Neural cell (in vitro differentiated cells): ENCODE measurements at regions not wholly inside any gene's neighbourhood (a gene's known extent, or its start where the extent isn't known, plus 50 kb on each side); places are given as distances from the start of the nearest gene placed in this dataset.

Experiments used
- H2AFZ ChIP-seq: fragments of 200-600, 300-800 bp; sonication (generic), shearing (Covaris generic); 2 replicates; pipeline ENCODE4 v1.6.0; 2014; ENCODE audit warnings: low read depth, mild to moderate bottlenecking, antibody characterized with exemption, low read length, moderate library complexity
- H3F3A ChIP-seq: fragments of 200-600 bp; shearing (Covaris generic); 2 replicates; pipeline ENCODE4 v1.6.1; 2016; ENCODE audit warnings: mild to moderate bottlenecking, moderate library complexity, mixed read lengths, antibody characterized with exemption, low read length; ENCODE audit not compliant: insufficient read depth, poor library complexity, severe bottlenecking
- H3K27ac ChIP-seq: fragments of 200-600, 300-800 bp; sonication (generic), shearing (Covaris generic); 2 replicates; pipeline ENCODE4 v1.5.1; 2014; ENCODE audit warnings: mild to moderate bottlenecking, low read length, moderate library complexity
- H3K27me3 ChIP-seq: fragments of 300-800, 200-600 bp; sonication (generic), shearing (Covaris generic); 2 replicates; pipeline ENCODE4 v1.6.0; 2014; ENCODE audit warnings: mild to moderate bottlenecking, low read depth, low read length, moderate library complexity; ENCODE audit not compliant: insufficient read depth
- H3K36me3 ChIP-seq: fragments of 300-800, 200-600 bp; sonication (generic), shearing (Covaris generic); 2 replicates; pipeline ENCODE4 v1.5.1; 2014; ENCODE audit warnings: mild to moderate bottlenecking, antibody characterized with exemption, low read length, moderate library complexity; ENCODE audit not compliant: insufficient read depth
- H3K4me2 ChIP-seq: fragments of 300-800, 200-600 bp; sonication (generic), shearing (Covaris generic); 2 replicates; pipeline ENCODE4 v1.6.0; 2014; ENCODE audit warnings: mild to moderate bottlenecking, low read length
- H3K4me3 ChIP-seq: fragments of 300-800, 200-600 bp; sonication (generic), shearing (Covaris generic); 2 replicates; pipeline ENCODE4 v1.5.1; 2014; ENCODE audit warnings: mild to moderate bottlenecking, low read length, moderate library complexity
- H3K79me2 ChIP-seq: fragments of 200-600 bp; shearing (Covaris generic); replicated peaks from 2 replicates; pipeline ENCODE4 v1.6.0; 2014; ENCODE audit warnings: mild to moderate bottlenecking, low read length, moderate library complexity; ENCODE audit not compliant: insufficient read depth
- H3K9ac ChIP-seq: fragments of 300-800, 200-600 bp; sonication (generic), shearing (Covaris generic); 2 replicates; pipeline ENCODE4 v1.6.1; 2016; ENCODE audit warnings: mild to moderate bottlenecking, low read length, mixed read lengths
- H3K9me2 ChIP-seq: fragments of 200-600 bp; shearing (Covaris generic); 2 replicates; pipeline ENCODE4 v1.6.1; 2016; ENCODE audit warnings: mild to moderate bottlenecking, low read length, mixed read lengths; ENCODE audit not compliant: insufficient read depth
- H3K9me3 ChIP-seq: fragments of 200-600, 300-800 bp; sonication (generic), shearing (Covaris generic); 2 replicates; pipeline ENCODE4 v1.6.1; 2016; ENCODE audit warnings: mild to moderate bottlenecking, mixed run types, low read length, moderate library complexity, mixed read lengths
- H4K20me1 ChIP-seq: fragments of 200-600 bp; shearing (Covaris generic); 2 replicates; pipeline ENCODE4 v1.6.1; 2016; ENCODE audit warnings: mild to moderate bottlenecking, mixed run types; ENCODE audit not compliant: insufficient read depth
- CTCF ChIP-seq: fragments of 450-650 bp; IDR thresholded peaks from 2 replicates; pipeline ENCODE4 v1.5.1; 2014; ENCODE audit warnings: antibody characterized with exemption, mild to moderate bottlenecking, moderate library complexity; ENCODE audit not compliant: poor library complexity, severe bottlenecking
- EP300 ChIP-seq: fragments of 450-650 bp; conservative IDR thresholded peaks from 2 replicates; pipeline ENCODE4 v1.6.1; 2014; ENCODE audit warnings: antibody characterized with exemption, mild to moderate bottlenecking, moderate library complexity; ENCODE audit not compliant: poor library complexity, severe bottlenecking
- EZH2 ChIP-seq: fragments of 200-600, 300-800 bp; shearing (Covaris generic), sonication (generic); IDR thresholded peaks from 2 replicates; pipeline ENCODE4 v1.6.1; 2014; ENCODE audit warnings: antibody characterized with exemption, low read length, borderline replicate concordance, mild to moderate bottlenecking; ENCODE audit not compliant: insufficient read depth, poor library complexity, severe bottlenecking
- MXI1 ChIP-seq: fragments of 450-650 bp; conservative IDR thresholded peaks from 2 replicates; pipeline ENCODE4 v1.6.1; 2014; ENCODE audit warnings: antibody characterized with exemption, mild to moderate bottlenecking; ENCODE audit not compliant: poor library complexity, severe bottlenecking
- POLR2AphosphoS5 ChIP-seq: IDR thresholded peaks from 2 replicates; pipeline ENCODE4 v1.6.1; 2012
- RAD21 ChIP-seq: fragments of 450-650 bp; conservative IDR thresholded peaks from 2 replicates; pipeline ENCODE4 v1.6.1; 2014; ENCODE audit warnings: antibody characterized with exemption, mild to moderate bottlenecking, moderate library complexity
- REST ChIP-seq: IDR thresholded peaks from 2 replicates; pipeline ENCODE4 v1.6.1; 2012; ENCODE audit warnings: borderline replicate concordance
- SMC3 ChIP-seq: fragments of 450-650 bp; conservative IDR thresholded peaks from 2 replicates; pipeline ENCODE4 v1.6.1; 2014; ENCODE audit warnings: antibody characterized with exemption, mild to moderate bottlenecking, moderate library complexity; ENCODE audit not compliant: poor library complexity
- TAF1 ChIP-seq: IDR thresholded peaks from 2 replicates; pipeline ENCODE4 v1.6.1; 2012; ENCODE audit warnings: low read depth

- Histone ChIP-seq H3K4me2 (no peak overlapping the region), H4K20me1 (no peaks in the 10 kb centered on the region), H3K4me3 (no peak overlapping the region), H3K27ac (no peak overlapping the region), H3K9me3 (no peaks in the 10 kb centered on the region), H2AFZ (no peak overlapping the region), H3K79me2 (no peaks in the 10 kb centered on the region), H3K36me3 (no peaks in the 10 kb centered on the region), H3K9ac (no peak overlapping the region), H3K27me3 (no peaks in the 10 kb centered on the region), H3K9me2 (no peaks in the 10 kb centered on the region), H3F3A (no peaks in the 10 kb centered on the region)
- TF ChIP-seq CTCF (no peak), RAD21 (no peak), TAF1 (no peak), MXI1 (no peak), SMC3 (no peak), REST (no peak), EZH2 (no peak), POLR2AphosphoS5 (no peak), EP300 (no peak)
Measured at GRCh38 chr5:155079698-155080097, 66.1 kb downstream of the KIF4B start.

GRCh38 chr5:155080721-155081120 is 67.2 kb downstream of the KIF4B start:
- no peak overlapping the region for H3K27ac ChIP-seq
- no peaks in the 10 kb centered on the region for H3K36me3 ChIP-seq
- no peaks in the 10 kb centered on the region for H4K20me1 ChIP-seq
- no peak overlapping the region for H3K4me3 ChIP-seq
- H3K27me3 ChIP-seq = no peaks in the 10 kb centered on the region
- no peaks in the 10 kb centered on the region for H3K9me3 ChIP-seq
- TF ChIP-seq POLR2AphosphoS5 = no peak
- TF ChIP-seq MXI1 = no peak
- TF ChIP-seq SMC3 = no peak
- no peak for TF ChIP-seq EZH2
- no peak for TF ChIP-seq EP300
- TF ChIP-seq RAD21 = no peak
- TF ChIP-seq CTCF = no peak
- no peak for TF ChIP-seq REST
- TF ChIP-seq TAF1 = no peak
- H3K79me2 ChIP-seq = no peaks in the 10 kb centered on the region
- no peak overlapping the region for H2AFZ ChIP-seq
- H3K9ac ChIP-seq = no peak overlapping the region
- H3K4me2 ChIP-seq = no peak overlapping the region
- H3K9me2 ChIP-seq = no peaks in the 10 kb centered on the region
- no peaks in the 10 kb centered on the region for H3F3A ChIP-seq
